GM12874 (cell line): ENCODE measurements at regions not wholly inside any gene's neighbourhood (a gene's known extent, or its start where the extent isn't known, plus 50 kb on each side); places are given as distances from the start of the nearest gene placed in this dataset.

Experiments
- TF ChIP-seq, protein P1 (sequence below): IDR thresholded peaks from 2 replicates; pipeline ENCODE4 v1.5.1; 2011; ENCODE audit warnings: low read depth, mild to moderate bottlenecking, control low read depth, low read length, moderate library complexity; ENCODE audit not compliant: insufficient read depth

GRCh38 chr14:21768116-21768874 lies 94.7 kb upstream of the OR4E1 start:
- TF ChIP-seq, protein P1, sequence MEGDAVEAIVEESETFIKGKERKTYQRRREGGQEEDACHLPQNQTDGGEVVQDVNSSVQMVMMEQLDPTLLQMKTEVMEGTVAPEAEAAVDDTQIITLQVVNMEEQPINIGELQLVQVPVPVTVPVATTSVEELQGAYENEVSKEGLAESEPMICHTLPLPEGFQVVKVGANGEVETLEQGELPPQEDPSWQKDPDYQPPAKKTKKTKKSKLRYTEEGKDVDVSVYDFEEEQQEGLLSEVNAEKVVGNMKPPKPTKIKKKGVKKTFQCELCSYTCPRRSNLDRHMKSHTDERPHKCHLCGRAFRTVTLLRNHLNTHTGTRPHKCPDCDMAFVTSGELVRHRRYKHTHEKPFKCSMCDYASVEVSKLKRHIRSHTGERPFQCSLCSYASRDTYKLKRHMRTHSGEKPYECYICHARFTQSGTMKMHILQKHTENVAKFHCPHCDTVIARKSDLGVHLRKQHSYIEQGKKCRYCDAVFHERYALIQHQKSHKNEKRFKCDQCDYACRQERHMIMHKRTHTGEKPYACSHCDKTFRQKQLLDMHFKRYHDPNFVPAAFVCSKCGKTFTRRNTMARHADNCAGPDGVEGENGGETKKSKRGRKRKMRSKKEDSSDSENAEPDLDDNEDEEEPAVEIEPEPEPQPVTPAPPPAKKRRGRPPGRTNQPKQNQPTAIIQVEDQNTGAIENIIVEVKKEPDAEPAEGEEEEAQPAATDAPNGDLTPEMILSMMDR, result no peak

GRCh38 chr14:21749306-21749868 lies 75.8 kb upstream of the OR4E1 start:
- TF ChIP-seq, protein P1, result no peak

DNA sequence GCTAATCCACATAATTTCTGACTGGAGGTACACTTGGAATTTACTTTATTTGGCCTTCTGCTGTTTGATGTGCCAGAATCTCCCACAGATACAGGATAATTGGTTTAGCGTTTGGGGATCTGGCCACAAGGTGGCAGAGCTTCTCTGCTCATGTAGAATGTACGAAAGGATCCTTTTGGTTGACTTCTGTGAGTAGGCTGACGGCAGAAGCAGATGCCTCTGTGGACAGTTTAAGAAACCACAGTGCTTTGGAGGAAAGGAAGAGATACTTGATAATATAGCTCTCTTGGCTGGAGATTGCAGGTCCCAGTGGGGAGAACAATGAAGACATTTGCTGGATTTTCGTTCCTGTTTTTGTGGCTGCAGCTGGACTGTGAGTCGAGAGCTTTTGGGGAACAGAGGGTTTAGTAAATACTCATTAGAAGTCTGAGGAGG lies 75.3 kb upstream of the OR4E1 start:
- TF ChIP-seq, protein P1, result peak; percentile 65

DNA sequence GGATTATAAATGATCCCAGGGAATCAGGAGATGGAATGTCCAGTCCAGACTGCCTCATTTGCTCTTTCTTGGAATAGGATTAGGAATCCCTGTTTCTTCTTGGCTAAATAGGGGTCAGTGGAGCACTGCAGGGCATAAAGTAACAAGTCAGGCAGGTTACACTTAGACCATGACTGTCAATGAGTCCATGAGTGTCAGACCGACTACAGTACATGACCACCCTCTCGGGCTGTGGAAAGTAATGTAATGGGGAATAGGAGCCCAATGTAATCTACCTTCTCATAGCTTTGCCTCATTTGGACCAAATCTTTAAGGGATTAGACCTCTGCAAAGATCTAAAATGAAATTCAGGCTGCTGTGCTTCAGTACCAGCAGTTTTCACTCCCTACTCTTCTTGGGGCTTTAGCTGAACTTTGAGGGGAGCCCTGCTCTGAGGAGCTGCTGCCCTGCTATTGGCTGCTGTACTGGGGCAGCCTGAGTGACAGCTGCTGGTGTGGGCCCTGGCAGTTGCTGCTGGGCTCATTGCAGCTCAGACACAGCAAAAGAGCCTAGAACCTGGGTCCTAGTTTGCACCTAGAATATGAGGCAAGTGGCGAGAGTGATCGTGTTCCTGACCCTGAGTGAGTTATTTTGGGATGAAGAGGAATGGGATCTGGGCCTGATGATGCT lies 62.2 kb upstream of the OR4E1 start:
- TF ChIP-seq, protein P1, result no peak

DNA sequence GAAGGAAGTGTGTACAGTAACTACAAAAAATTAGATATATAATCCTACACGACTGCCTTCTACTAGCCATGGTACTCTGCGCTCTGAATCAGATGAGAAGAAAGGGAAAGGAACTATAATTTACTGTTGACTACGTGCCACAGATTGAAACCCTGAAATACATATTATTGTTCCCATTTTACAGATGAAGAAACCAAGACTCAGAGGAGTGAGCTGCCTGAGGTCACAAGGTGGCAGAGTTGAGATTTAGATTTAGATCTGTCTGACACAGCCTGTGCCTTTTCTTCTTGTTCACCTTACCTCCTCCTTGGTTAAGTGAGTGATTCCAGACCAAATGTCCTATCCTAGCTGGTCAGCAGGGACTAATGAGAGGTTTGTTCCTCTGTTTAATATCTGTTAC lies 61.6 kb upstream of the OR4E1 start:
- TF ChIP-seq, protein P1, result no peak

- TF ChIP-seq, protein P1, result peak; percentile 57; the same call in 1 of the 2 replicates
These were observed 60.9 kb upstream of the OR4E1 start for GRCh38 chr14:21734457-21735074.

GRCh38 chr14:21729703-21730233 lies 56.1 kb upstream of the OR4E1 start:
- TF ChIP-seq, protein P1, result no peak
